GM12892 (cell line): ENCODE measurements at regions not wholly inside any gene's neighbourhood (a gene's known extent, or its start where the extent isn't known, plus 50 kb on each side); places are given as distances from the start of the nearest gene placed in this dataset.

Experiments used
- DNase-seq: peaks from one replicate; pipeline ENCODE4 v3.0.0; 2011; ENCODE audit not compliant: insufficient read length
- FAIRE-seq: peaks from 2 replicates; lab custom pipeline; 2011; peaks lifted over from hg19 to GRCh38; lab: Jason Lieb, UNC
- POLR2A ChIP-seq: IDR thresholded peaks from 2 replicates; pipeline ENCODE4 v1.6.1; 2011; ENCODE audit warnings: low read depth, low read length, control low read depth
- POLR2AphosphoS5 ChIP-seq: IDR thresholded peaks from 2 replicates; pipeline ENCODE4 v1.6.1; 2011; ENCODE audit warnings: low read depth, low read length, control low read depth
- TAF1 ChIP-seq: IDR thresholded peaks from 2 replicates; pipeline ENCODE4 v1.6.1; 2011; ENCODE audit warnings: low read depth, mild to moderate bottlenecking, control low read depth, low read length, borderline replicate concordance

- FAIRE-seq (no peak), DNase-seq (no peak)
- TF ChIP-seq POLR2A = no peak
- TF ChIP-seq TAF1 = no peak
- TF ChIP-seq POLR2AphosphoS5 = no peak
These were observed 467.4 kb upstream of the SORCS1 start for GRCh38 chr10:107631876-107632275.

GRCh38 chr10:107626862-107627261, 462.4 kb upstream of the SORCS1 start:
- no peak for DNase-seq
- no peak for TF ChIP-seq POLR2A
- no peak for TF ChIP-seq POLR2AphosphoS5
- no peak for TF ChIP-seq TAF1
- no peak for FAIRE-seq

GRCh38 chr10:107623292-107623691, 458.8 kb upstream of the SORCS1 start:
- no peak for TF ChIP-seq POLR2A
- no peak for TF ChIP-seq POLR2AphosphoS5
- no peak for TF ChIP-seq TAF1
- DNase-seq = no peak

GRCh38 chr10:107619139-107619538, 454.6 kb upstream of the SORCS1 start:
- no peak for TF ChIP-seq POLR2A
- TF ChIP-seq TAF1 = no peak
- no peak for TF ChIP-seq POLR2AphosphoS5
- DNase-seq (no peak), FAIRE-seq (no peak)

More at GRCh38 chr10:107623292-107623691, 458.8 kb upstream of the SORCS1 start:
- FAIRE-seq = no peak

GRCh38 chr10:107618504-107618994, 454.0 kb upstream of the SORCS1 start:
- TF ChIP-seq TAF1 (no peak), POLR2AphosphoS5 (no peak), POLR2A (no peak)
- FAIRE-seq (no peak), DNase-seq (no peak)

GRCh38 chr10:107616463-107617410, 452.2 kb upstream of the SORCS1 start:
- FAIRE-seq = no peak
- no peak for TF ChIP-seq TAF1
- no peak for TF ChIP-seq POLR2A
- no peak for TF ChIP-seq POLR2AphosphoS5
- no peak for DNase-seq

- FAIRE-seq = no peak
- DNase-seq = no peak
- TF ChIP-seq POLR2AphosphoS5 = no peak
- TF ChIP-seq TAF1 = no peak
- TF ChIP-seq POLR2A = no peak
These were observed 451.5 kb upstream of the SORCS1 start for GRCh38 chr10:107616031-107616430.

- DNase-seq = no peak
- no peak for FAIRE-seq
- TF ChIP-seq TAF1 (no peak), POLR2AphosphoS5 (no peak), POLR2A (no peak)
These were observed 450.6 kb upstream of the SORCS1 start for GRCh38 chr10:107614939-107615685.

GRCh38 chr10:107611115-107611514, 446.6 kb upstream of the SORCS1 start:
- TF ChIP-seq POLR2A (no peak), TAF1 (no peak), POLR2AphosphoS5 (no peak)
- FAIRE-seq = no peak
- DNase-seq = no peak

GRCh38 chr10:107589081-107589480, 424.6 kb upstream of the SORCS1 start:
- TF ChIP-seq TAF1 (no peak), POLR2A (no peak), POLR2AphosphoS5 (no peak)
- FAIRE-seq (no peak), DNase-seq (no peak)

- TF ChIP-seq TAF1 (no peak), POLR2A (no peak), POLR2AphosphoS5 (no peak)
- no peak for FAIRE-seq
These were observed 421.1 kb upstream of the SORCS1 start for GRCh38 chr10:107585630-107586029.

More at GRCh38 chr10:107585630-107586029, 421.1 kb upstream of the SORCS1 start:
- DNase-seq = no peak
